HEK293 (cell line): ENCODE measurements at regions not wholly inside any gene's neighbourhood (a gene's known extent, or its start where the extent isn't known, plus 50 kb on each side); places are given as distances from the start of the nearest gene placed in this dataset.
"Not testable (repeated sequence)": the region's sequence is repeated elsewhere in the genome, so short reads cannot be mapped to it uniquely, and the experiment has no call there.

Experiments
- MZF1 ChIP-seq: fragments of 450-650 bp; formaldehyde crosslinking; IDR thresholded peaks from 2 replicates; pipeline ENCODE4 v1.5.1; 2017; ENCODE audit warnings: missing biosample characterization, missing genetic modification characterization, borderline replicate concordance
- PRDM1 ChIP-seq: fragments of 450-650 bp; formaldehyde crosslinking; IDR thresholded peaks from 2 replicates; pipeline ENCODE4; 2016; ENCODE audit warnings: missing biosample characterization, missing genetic modification characterization
- ZBTB8A ChIP-seq: fragments of 450-650 bp; formaldehyde crosslinking; IDR thresholded peaks from 2 replicates; pipeline ENCODE4 v1.5.1; 2016; ENCODE audit warnings: missing biosample characterization, missing genetic modification characterization
- ZNF248 ChIP-seq: fragments of 450-650 bp; formaldehyde crosslinking; IDR thresholded peaks from 2 replicates; pipeline ENCODE4 v1.5.1; 2017; ENCODE audit warnings: missing biosample characterization, missing genetic modification characterization
- ZNF549 ChIP-seq: fragments of 450-650 bp; IDR thresholded peaks from 2 replicates; pipeline ENCODE4 v1.5.1; 2018; ENCODE audit warnings: missing biosample characterization, missing genetic modification characterization, mild to moderate bottlenecking, inconsistent platforms, moderate library complexity
- ZNF571 ChIP-seq: fragments of 450-650 bp; formaldehyde crosslinking; IDR thresholded peaks from 2 replicates; pipeline ENCODE4 v1.5.0; 2017; ENCODE audit warnings: missing biosample characterization, missing genetic modification characterization
- ZNF670 ChIP-seq: fragments of 450-650 bp; formaldehyde crosslinking; IDR thresholded peaks from 2 replicates; pipeline ENCODE4 v1.5.1; 2016; ENCODE audit warnings: missing biosample characterization, missing genetic modification characterization, low read depth
- ZNF776 ChIP-seq: fragments of 450-650 bp; formaldehyde crosslinking; IDR thresholded peaks from 2 replicates; pipeline ENCODE4 v1.5.0; 2017; ENCODE audit warnings: missing biosample characterization, missing genetic modification characterization, borderline replicate concordance
- ZNF830 ChIP-seq: fragments of 450-650 bp; IDR thresholded peaks from 2 replicates; pipeline ENCODE4 v1.5.0; 2018; ENCODE audit warnings: missing biosample characterization, missing genetic modification characterization, low read depth, mild to moderate bottlenecking, moderate library complexity
- TF ChIP-seq, protein P1 (sequence below): fragments of 450-650 bp; formaldehyde crosslinking; IDR thresholded peaks from 2 replicates; pipeline ENCODE4 v1.5.1; 2016; ENCODE audit warnings: missing biosample characterization, missing genetic modification characterization
- TF ChIP-seq, protein P2 (sequence below): fragments of 450-650 bp; formaldehyde crosslinking; IDR thresholded peaks from 2 replicates; pipeline ENCODE4 v1.5.1; 2016; ENCODE audit warnings: missing biosample characterization, missing genetic modification characterization, borderline replicate concordance
- TF ChIP-seq, protein P3 (sequence below): IDR thresholded peaks from 2 replicates; pipeline ENCODE4 v1.6.1; 2011; ENCODE audit warnings: mild to moderate bottlenecking, low read depth, low read length, borderline replicate concordance
- TF ChIP-seq, protein P4 (sequence below): fragments of 450-650 bp; formaldehyde crosslinking; IDR thresholded peaks from 2 replicates; pipeline ENCODE4 v1.5.1; 2016; ENCODE audit warnings: missing biosample characterization, missing genetic modification characterization

DNA sequence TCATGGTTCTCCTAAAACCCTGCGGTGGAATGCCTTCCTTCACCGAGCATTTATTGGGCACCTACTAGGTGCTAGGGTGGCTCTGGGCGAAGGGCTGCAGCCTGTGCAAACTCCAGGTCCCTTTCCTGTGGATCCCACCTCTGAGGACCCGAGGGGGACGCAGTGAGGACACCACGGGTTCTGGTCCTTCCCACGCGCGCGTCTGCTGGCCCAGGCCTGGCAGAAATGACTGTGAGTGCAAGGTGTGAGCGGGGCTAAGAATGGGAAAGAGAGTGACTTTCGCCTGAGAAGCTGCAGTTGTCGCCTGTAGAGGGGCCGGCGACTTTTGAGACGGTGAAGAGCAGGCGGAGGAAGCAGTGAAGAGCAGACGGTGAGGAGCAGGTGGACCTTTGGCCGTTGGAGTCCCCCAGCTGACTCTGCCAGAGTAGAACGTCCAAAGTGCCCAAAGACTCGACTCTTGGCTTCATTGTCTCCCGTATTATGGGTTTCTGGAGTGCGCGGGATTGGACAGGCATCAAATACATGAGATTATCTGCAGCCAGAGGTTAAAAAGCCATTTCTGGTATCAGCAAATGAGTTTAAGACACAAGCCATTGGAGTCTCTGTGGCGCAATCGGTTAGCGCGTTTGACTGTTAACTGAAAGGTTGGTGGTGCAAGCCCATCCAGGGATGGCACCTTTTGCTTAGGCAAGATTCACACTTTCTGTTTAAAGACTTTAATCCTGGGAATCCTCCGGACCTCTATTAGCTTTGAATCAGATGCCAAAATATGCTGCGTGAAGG, 78.1 kb downstream of the PPIAL4G start:
- TF ChIP-seq, protein P1, sequence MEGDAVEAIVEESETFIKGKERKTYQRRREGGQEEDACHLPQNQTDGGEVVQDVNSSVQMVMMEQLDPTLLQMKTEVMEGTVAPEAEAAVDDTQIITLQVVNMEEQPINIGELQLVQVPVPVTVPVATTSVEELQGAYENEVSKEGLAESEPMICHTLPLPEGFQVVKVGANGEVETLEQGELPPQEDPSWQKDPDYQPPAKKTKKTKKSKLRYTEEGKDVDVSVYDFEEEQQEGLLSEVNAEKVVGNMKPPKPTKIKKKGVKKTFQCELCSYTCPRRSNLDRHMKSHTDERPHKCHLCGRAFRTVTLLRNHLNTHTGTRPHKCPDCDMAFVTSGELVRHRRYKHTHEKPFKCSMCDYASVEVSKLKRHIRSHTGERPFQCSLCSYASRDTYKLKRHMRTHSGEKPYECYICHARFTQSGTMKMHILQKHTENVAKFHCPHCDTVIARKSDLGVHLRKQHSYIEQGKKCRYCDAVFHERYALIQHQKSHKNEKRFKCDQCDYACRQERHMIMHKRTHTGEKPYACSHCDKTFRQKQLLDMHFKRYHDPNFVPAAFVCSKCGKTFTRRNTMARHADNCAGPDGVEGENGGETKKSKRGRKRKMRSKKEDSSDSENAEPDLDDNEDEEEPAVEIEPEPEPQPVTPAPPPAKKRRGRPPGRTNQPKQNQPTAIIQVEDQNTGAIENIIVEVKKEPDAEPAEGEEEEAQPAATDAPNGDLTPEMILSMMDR, result not testable (repeated sequence)
- TF ChIP-seq ZNF776 (tag by site-specific recombination); ZNF571 (tag by site-specific recombination); MZF1 (tag by site-specific recombination); PRDM1 (tag by site-specific recombination); ZNF670 (tag by site-specific recombination); ZNF248 (tag by site-specific recombination); ZNF830 (tag by site-specific recombination); ZBTB8A (tag by site-specific recombination); ZNF549: not testable (repeated sequence)
- TF ChIP-seq, protein P2, sequence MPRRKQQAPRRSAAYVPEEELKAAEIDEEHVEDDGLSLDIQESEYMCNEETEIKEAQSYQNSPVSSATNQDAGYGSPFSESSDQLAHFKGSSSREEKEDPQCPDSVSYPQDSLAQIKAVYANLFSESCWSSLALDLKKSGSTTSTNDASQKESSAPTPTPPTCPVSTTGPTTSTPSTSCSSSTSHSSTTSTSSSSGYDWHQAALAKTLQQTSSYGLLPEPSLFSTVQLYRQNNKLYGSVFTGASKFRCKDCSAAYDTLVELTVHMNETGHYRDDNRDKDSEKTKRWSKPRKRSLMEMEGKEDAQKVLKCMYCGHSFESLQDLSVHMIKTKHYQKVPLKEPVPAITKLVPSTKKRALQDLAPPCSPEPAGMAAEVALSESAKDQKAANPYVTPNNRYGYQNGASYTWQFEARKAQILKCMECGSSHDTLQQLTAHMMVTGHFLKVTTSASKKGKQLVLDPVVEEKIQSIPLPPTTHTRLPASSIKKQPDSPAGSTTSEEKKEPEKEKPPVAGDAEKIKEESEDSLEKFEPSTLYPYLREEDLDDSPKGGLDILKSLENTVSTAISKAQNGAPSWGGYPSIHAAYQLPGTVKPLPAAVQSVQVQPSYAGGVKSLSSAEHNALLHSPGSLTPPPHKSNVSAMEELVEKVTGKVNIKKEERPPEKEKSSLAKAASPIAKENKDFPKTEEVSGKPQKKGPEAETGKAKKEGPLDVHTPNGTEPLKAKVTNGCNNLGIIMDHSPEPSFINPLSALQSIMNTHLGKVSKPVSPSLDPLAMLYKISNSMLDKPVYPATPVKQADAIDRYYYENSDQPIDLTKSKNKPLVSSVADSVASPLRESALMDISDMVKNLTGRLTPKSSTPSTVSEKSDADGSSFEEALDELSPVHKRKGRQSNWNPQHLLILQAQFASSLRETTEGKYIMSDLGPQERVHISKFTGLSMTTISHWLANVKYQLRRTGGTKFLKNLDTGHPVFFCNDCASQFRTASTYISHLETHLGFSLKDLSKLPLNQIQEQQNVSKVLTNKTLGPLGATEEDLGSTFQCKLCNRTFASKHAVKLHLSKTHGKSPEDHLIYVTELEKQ (tag by site-specific recombination), result not testable (repeated sequence)
- TF ChIP-seq, protein P3, sequence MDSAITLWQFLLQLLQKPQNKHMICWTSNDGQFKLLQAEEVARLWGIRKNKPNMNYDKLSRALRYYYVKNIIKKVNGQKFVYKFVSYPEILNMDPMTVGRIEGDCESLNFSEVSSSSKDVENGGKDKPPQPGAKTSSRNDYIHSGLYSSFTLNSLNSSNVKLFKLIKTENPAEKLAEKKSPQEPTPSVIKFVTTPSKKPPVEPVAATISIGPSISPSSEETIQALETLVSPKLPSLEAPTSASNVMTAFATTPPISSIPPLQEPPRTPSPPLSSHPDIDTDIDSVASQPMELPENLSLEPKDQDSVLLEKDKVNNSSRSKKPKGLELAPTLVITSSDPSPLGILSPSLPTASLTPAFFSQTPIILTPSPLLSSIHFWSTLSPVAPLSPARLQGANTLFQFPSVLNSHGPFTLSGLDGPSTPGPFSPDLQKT, result not testable (repeated sequence)
- TF ChIP-seq, protein P4, sequence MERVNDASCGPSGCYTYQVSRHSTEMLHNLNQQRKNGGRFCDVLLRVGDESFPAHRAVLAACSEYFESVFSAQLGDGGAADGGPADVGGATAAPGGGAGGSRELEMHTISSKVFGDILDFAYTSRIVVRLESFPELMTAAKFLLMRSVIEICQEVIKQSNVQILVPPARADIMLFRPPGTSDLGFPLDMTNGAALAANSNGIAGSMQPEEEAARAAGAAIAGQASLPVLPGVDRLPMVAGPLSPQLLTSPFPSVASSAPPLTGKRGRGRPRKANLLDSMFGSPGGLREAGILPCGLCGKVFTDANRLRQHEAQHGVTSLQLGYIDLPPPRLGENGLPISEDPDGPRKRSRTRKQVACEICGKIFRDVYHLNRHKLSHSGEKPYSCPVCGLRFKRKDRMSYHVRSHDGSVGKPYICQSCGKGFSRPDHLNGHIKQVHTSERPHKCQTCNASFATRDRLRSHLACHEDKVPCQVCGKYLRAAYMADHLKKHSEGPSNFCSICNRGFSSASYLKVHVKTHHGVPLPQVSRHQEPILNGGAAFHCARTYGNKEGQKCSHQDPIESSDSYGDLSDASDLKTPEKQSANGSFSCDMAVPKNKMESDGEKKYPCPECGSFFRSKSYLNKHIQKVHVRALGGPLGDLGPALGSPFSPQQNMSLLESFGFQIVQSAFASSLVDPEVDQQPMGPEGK (tag by site-specific recombination), result not testable (repeated sequence)
